ENCODE measurements at regions not wholly inside any gene's neighbourhood (a gene's known extent, or its start where the extent isn't known, plus 50 kb on each side); places are given as distances from the start of the nearest gene placed in this dataset.

DNA sequence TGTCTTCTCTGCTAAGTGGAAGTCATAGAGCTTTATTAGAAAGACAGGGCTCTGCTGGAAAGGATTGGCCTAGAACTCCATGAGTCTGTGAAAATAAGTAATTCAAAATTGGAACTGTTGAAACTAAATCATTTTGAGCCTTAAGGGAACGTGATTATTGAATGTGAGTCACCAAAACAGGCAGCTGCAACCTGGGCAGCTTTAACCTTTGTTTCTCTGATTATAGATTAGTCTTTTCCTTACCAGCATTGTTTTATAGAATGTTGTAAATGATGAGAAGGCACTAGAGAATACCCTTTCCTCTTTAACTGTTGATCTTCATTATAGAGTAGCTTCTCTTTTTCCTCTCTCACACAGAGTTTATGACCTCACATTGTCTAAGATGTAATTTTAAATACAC is 638.8 kb upstream of the SLITRK6 start:
- TF ChIP-seq, protein P1, sequence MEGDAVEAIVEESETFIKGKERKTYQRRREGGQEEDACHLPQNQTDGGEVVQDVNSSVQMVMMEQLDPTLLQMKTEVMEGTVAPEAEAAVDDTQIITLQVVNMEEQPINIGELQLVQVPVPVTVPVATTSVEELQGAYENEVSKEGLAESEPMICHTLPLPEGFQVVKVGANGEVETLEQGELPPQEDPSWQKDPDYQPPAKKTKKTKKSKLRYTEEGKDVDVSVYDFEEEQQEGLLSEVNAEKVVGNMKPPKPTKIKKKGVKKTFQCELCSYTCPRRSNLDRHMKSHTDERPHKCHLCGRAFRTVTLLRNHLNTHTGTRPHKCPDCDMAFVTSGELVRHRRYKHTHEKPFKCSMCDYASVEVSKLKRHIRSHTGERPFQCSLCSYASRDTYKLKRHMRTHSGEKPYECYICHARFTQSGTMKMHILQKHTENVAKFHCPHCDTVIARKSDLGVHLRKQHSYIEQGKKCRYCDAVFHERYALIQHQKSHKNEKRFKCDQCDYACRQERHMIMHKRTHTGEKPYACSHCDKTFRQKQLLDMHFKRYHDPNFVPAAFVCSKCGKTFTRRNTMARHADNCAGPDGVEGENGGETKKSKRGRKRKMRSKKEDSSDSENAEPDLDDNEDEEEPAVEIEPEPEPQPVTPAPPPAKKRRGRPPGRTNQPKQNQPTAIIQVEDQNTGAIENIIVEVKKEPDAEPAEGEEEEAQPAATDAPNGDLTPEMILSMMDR (IDR thresholded peaks at IDR 0.05), result no peak
- TF ChIP-seq SIN3A (IDR thresholded peaks at IDR 0.05; ENCODE audit: borderline replicate concordance, insufficient read depth, low read depth, low read length), result no peak
